Uterus (tissue), 2 donors: ENCODE measurements at regions not wholly inside any gene's neighbourhood (a gene's known extent, or its start where the extent isn't known, plus 50 kb on each side); places are given as distances from the start of the nearest gene placed in this dataset.

Experiments
- CTCF ChIP-seq, 4 experiments: fragments of 200-600 bp in 2 of 4; fragments of 450-650 bp in 2 of 4; sonication (generic) in 2 of 4; IDR thresholded peaks; one replicate each; pipeline ENCODE4 v1.5.1; 2016 to 2019; ENCODE audit warnings: antibody characterized with exemption in 4 of 4, mild to moderate bottlenecking in 2 of 4, moderate library complexity in 1 of 4
- POLR2A ChIP-seq, 2 donors: fragments of 450-650 bp; IDR thresholded peaks; one replicate each; pipeline ENCODE4 v1.6.1; 2016; ENCODE audit warnings: antibody characterized with exemption in 2 of 2, mild to moderate bottlenecking in 1 of 2, moderate library complexity in 1 of 2

- TF ChIP-seq POLR2A (IDR thresholded peaks at IDR 0.05) = no peak
- TF ChIP-seq CTCF (IDR thresholded peaks at IDR 0.05) = no peak
These were observed 115.1 kb downstream of the GJA1 start for GRCh38 chr6:121550491-121551010.
